Prostate gland (tissue), 2 donors: ENCODE measurements at regions not wholly inside any gene's neighbourhood (a gene's known extent, or its start where the extent isn't known, plus 50 kb on each side); places are given as distances from the start of the nearest gene placed in this dataset.

ENCODE experiments used
- POLR2A ChIP-seq: fragments of 450-650 bp; IDR thresholded peaks from one replicate; pipeline ENCODE4 v1.6.1; 2016; ENCODE audit warnings: antibody characterized with exemption, mild to moderate bottlenecking
- TF ChIP-seq, protein P1 (sequence below), 4 experiments: fragments of 200-600 bp in 2 of 4; fragments of 450-650 bp in 2 of 4; sonication (generic) in 2 of 4; IDR thresholded peaks; 1 replicate in 3 of 4; 2 replicates in 1 of 4; pipeline ENCODE4 v1.5.1; 2016 to 2019; ENCODE audit warnings: antibody characterized with exemption in 4 of 4, mild to moderate bottlenecking in 2 of 4, moderate library complexity in 2 of 4

DNA sequence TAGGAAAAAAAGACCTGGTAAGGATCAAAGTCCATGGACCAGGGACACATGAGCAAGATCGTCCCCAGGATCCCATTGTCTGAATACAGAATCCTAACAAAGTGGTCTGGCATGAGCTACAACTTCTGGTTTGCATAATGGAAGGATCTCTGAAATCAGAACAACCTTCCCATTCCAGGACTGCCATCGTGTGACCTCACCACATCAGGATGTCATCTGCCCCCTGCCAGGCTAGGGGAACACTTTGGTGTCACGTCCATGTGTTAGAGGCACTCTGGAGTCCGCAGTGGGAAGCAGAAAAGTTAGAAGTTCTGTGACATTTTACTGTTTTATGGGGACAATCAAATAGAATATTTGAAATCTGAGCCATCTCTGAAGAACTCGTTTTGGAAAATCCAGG, 160.7 kb downstream of the RGS9 start:
- no peak for TF ChIP-seq POLR2A
- TF ChIP-seq, protein P1, sequence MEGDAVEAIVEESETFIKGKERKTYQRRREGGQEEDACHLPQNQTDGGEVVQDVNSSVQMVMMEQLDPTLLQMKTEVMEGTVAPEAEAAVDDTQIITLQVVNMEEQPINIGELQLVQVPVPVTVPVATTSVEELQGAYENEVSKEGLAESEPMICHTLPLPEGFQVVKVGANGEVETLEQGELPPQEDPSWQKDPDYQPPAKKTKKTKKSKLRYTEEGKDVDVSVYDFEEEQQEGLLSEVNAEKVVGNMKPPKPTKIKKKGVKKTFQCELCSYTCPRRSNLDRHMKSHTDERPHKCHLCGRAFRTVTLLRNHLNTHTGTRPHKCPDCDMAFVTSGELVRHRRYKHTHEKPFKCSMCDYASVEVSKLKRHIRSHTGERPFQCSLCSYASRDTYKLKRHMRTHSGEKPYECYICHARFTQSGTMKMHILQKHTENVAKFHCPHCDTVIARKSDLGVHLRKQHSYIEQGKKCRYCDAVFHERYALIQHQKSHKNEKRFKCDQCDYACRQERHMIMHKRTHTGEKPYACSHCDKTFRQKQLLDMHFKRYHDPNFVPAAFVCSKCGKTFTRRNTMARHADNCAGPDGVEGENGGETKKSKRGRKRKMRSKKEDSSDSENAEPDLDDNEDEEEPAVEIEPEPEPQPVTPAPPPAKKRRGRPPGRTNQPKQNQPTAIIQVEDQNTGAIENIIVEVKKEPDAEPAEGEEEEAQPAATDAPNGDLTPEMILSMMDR (IDR thresholded peaks at IDR 0.05) = no peak
